SK-N-MC (cell line): ENCODE measurements at regions not wholly inside any gene's neighbourhood (a gene's known extent, or its start where the extent isn't known, plus 50 kb on each side); places are given as distances from the start of the nearest gene placed in this dataset.

Experiments
- DNase-seq: peaks from one replicate; pipeline ENCODE4 v3.0.0-alpha.2; 2011; ENCODE audit warnings: low read depth, low spot score
- H3K27ac ChIP-seq: fragments of 200-600 bp; sonication (generic); 2 replicates; pipeline ENCODE4 v1.5.1; 2016; ENCODE audit warnings: mixed run types
- H3K36me3 ChIP-seq: fragments of 200-600 bp; sonication (generic); 2 replicates; pipeline ENCODE4 v1.6.1; 2017; ENCODE audit warnings: antibody characterized with exemption, low read length, mixed read lengths; ENCODE audit not compliant: insufficient read depth
- H3K4me3 ChIP-seq: fragments of 200-600 bp; sonication (generic); 2 replicates; pipeline ENCODE4 v1.5.1; 2016
- H3K9ac ChIP-seq: fragments of 200-600 bp; sonication (generic); 2 replicates; pipeline ENCODE4 v1.8.0; 2017; ENCODE audit warnings: mixed run types, mixed read lengths; ENCODE audit not compliant: insufficient read length
- H3K9me3 ChIP-seq: fragments of 200-600 bp; sonication (generic); 2 replicates; pipeline ENCODE4 v1.6.1; 2017; ENCODE audit warnings: low read depth, mild to moderate bottlenecking, antibody characterized with exemption, low read length, moderate library complexity, mixed read lengths
- EZH2 ChIP-seq: fragments of 200-600 bp; sonication (generic); IDR thresholded peaks from one replicate; pipeline ENCODE4 v1.6.1; 2017; ENCODE audit warnings: antibody characterized with exemption
- FOXP2 ChIP-seq: optimal IDR thresholded peaks from 2 replicates; pipeline ENCODE3; 2011; ENCODE audit warnings: mild to moderate bottlenecking, moderate library complexity; ENCODE audit not compliant: insufficient read depth; ENCODE audit errors: extremely low read length, control extremely low read depth
- POLR2AphosphoS5 ChIP-seq: IDR thresholded peaks from 2 replicates; pipeline ENCODE4 v1.6.1; 2012; ENCODE audit warnings: mild to moderate bottlenecking, low read depth, low read length, borderline replicate concordance

GRCh38 chr12:47400266-47400665 lies 305.6 kb downstream of the RPAP3 start:
- TF ChIP-seq FOXP2 (no peak), POLR2AphosphoS5 (no peak), EZH2 (no peak)
- no peak overlapping the region for H3K27ac ChIP-seq
- DNase-seq, result no peak
- no peak overlapping the region for H3K4me3 ChIP-seq
- H3K9ac ChIP-seq, result no peak overlapping the region
- H3K9me3 ChIP-seq, result no peaks in the 10 kb centered on the region
- H3K36me3 ChIP-seq, result no peaks in the 10 kb centered on the region

- Histone ChIP-seq H3K9ac (no peak overlapping the region), H3K36me3 (no peaks in the 10 kb centered on the region), H3K9me3 (no peaks in the 10 kb centered on the region), H3K27ac (no peak overlapping the region), H3K4me3 (no peak overlapping the region)
- DNase-seq, result peak; percentile 50
- no peak for TF ChIP-seq FOXP2
- TF ChIP-seq POLR2AphosphoS5, result no peak
- no peak for TF ChIP-seq EZH2
Measured at GRCh38 chr12:47397664-47398281, 308.1 kb downstream of the RPAP3 start.

GRCh38 chr12:47396902-47397663 lies 308.7 kb downstream of the RPAP3 start:
- Histone ChIP-seq H3K27ac (no peak overlapping the region), H3K36me3 (no peaks in the 10 kb centered on the region), H3K9ac (no peak overlapping the region), H3K9me3 (no peaks in the 10 kb centered on the region), H3K4me3 (no peak overlapping the region)
- TF ChIP-seq FOXP2 (no peak), POLR2AphosphoS5 (no peak), EZH2 (no peak)
- no peak for DNase-seq

GRCh38 chr12:47394070-47394469 lies 311.8 kb downstream of the RPAP3 start:
- TF ChIP-seq POLR2AphosphoS5, result no peak
- no peak for TF ChIP-seq FOXP2
- TF ChIP-seq EZH2, result no peak
- no peaks in the 10 kb centered on the region for H3K36me3 ChIP-seq
- DNase-seq, result no peak
- H3K4me3 ChIP-seq, result no peak overlapping the region
- no peaks in the 10 kb centered on the region for H3K9me3 ChIP-seq
- no peak overlapping the region for H3K9ac ChIP-seq
- no peak overlapping the region for H3K27ac ChIP-seq

GRCh38 chr12:47393403-47393790 lies 312.4 kb downstream of the RPAP3 start:
- no peak for DNase-seq
- H3K9me3 ChIP-seq, result no peaks in the 10 kb centered on the region
- H3K4me3 ChIP-seq, result peak overlapping the region; percentile 36; the same call in 1 of the 2 replicates
- no peaks in the 10 kb centered on the region for H3K36me3 ChIP-seq
- H3K9ac ChIP-seq, result no peak overlapping the region
- no peak for TF ChIP-seq FOXP2
- TF ChIP-seq EZH2, result no peak
- no peak overlapping the region for H3K27ac ChIP-seq

- Histone ChIP-seq H3K27ac (no peak overlapping the region), H3K9me3 (no peaks in the 10 kb centered on the region), H3K9ac (no peak overlapping the region), H3K36me3 (no peaks in the 10 kb centered on the region), H3K4me3 (no peak overlapping the region)
- no peak for DNase-seq
- TF ChIP-seq POLR2AphosphoS5 (no peak), EZH2 (no peak), FOXP2 (no peak)
Measured at GRCh38 chr12:47391566-47391965, 311.8 kb upstream of the AMIGO2 start.

GRCh38 chr12:47388712-47389111 lies 309.0 kb upstream of the AMIGO2 start:
- no peak overlapping the region for H3K9ac ChIP-seq
- no peak for DNase-seq
- H3K4me3 ChIP-seq, result no peak overlapping the region
- H3K27ac ChIP-seq, result no peak overlapping the region
- no peaks in the 10 kb centered on the region for H3K36me3 ChIP-seq
- no peaks in the 10 kb centered on the region for H3K9me3 ChIP-seq
- no peak for TF ChIP-seq POLR2AphosphoS5
- TF ChIP-seq EZH2, result no peak
- TF ChIP-seq FOXP2, result no peak

GRCh38 chr12:47387994-47388393 lies 308.2 kb upstream of the AMIGO2 start:
- H3K4me3 ChIP-seq, result no peak overlapping the region

More at GRCh38 chr12:47387994-47388393, 308.2 kb upstream of the AMIGO2 start:
- Histone ChIP-seq H3K9me3 (no peaks in the 10 kb centered on the region), H3K9ac (no peak overlapping the region), H3K27ac (no peak overlapping the region), H3K36me3 (no peaks in the 10 kb centered on the region)
- TF ChIP-seq FOXP2 (no peak), EZH2 (no peak), POLR2AphosphoS5 (no peak)
- no peak for DNase-seq
